ENCODE measurements at regions not wholly inside any gene's neighbourhood (a gene's known extent, or its start where the extent isn't known, plus 50 kb on each side); places are given as distances from the start of the nearest gene placed in this dataset.

DNA sequence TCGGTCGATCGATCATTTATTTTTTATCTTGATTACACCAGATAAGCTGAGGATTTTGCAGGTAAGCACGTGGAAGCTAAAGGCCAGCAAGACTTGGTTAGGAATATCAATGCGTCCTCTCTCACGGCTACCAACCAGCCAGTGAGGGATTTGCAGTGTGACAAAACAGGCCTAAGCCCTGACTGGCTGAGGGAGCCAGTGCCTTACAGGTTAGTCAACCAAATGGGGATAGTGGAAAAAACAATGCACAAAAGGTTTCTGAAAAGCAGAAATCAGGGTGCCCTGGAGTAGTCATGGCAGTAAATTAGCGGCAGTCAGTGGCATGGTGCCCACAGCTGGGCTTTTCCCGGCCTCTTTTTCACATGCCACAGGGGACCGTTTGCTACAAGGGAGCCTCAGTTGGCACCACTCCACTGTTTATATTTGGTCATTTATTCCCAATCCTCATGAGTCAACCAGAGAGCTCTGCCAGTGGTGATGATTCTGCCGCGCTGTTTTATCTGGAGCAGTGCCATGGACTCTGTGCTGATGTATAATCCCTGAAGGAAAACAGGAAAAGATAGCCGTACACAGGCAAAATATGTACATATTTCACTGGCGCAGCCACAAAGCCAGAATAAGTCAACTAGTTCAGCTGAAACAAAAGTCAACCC lies 167.6 kb downstream of the RHOU start:
- H3K4me3 Mint-ChIP-seq, result no peak overlapping the region
- no peaks in the 10 kb centered on the region for H3K9me3 Mint-ChIP-seq
- DNase-seq (no peak), ATAC-seq (replicated peaks) (no peak)
- no peaks in the 10 kb centered on the region for H3K4me1 Mint-ChIP-seq (ENCODE audit: low read depth in 2 of 2)
- H3K27ac Mint-ChIP-seq, result no peak overlapping the region
- peaks cover 0 to 11% of the 10 kb centered on the region in 2 donors for H3K27me3 Mint-ChIP-seq
- H3K36me3 Mint-ChIP-seq (ENCODE audit: insufficient read depth), result no peaks in the 10 kb centered on the region

DNA sequence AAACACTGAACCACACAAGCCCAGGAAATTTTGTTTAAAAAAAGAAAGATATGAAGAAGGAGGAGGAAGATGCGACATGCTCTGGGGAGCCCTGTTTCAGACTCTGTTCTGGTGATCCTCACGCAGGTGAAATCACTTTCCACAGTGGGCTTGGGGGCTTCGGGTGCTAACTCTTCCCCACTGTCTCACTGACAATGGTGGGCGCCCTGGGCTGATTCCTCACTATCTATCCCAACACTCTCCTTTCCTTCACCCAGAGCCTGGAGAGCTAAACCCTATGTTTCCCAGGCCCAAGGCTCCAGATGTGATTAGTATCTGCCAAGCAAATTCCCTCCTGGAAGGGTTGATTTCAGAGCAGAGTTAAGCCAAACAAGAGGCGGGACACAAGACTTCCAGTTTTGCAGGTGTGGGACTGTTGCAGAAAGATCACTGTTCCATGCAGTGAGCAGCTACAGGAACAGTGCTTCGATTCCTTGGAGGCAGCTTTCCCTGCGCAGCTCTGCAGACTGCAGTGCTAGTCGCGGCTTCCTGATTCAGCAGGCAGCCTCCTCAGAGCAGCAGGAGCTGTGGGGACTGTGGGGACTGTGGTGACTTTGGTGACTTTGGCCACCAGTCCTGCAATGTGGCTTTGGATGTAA lies 168.3 kb downstream of the RHOU start:
- ATAC-seq (replicated peaks), result no peak
- DNase-seq, result no peak

DNA sequence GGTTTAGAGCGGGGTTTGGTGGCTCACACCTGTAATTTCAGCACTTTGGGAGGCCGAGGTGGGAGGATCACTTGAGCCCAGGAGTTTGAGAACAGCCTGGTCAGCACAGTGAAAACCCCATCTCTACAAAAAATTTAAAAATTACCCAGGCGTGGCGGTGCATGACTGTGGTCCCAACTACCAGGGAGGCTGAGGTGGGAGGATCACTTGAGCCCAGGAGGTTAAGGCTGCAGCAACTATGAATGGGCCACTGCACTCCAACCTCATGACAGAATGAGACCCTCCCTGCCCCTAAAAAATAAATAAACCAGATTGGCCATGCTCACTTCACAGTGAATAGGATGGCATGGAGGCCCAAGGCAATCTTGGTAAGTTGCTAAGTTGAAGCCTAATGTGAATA lies 168.9 kb downstream of the RHOU start:
- ATAC-seq (replicated peaks), result no peak
- H3K4me3 Mint-ChIP-seq, result no peak overlapping the region
- H3K27ac Mint-ChIP-seq, result no peak overlapping the region
- H3K36me3 Mint-ChIP-seq (ENCODE audit: insufficient read depth), result no peaks in the 10 kb centered on the region
- no peaks in the 10 kb centered on the region for H3K4me1 Mint-ChIP-seq (ENCODE audit: low read depth in 2 of 2)
- H3K27me3 Mint-ChIP-seq, result peaks cover 0 to 9% of the 10 kb centered on the region in 2 donors
- no peaks in the 10 kb centered on the region for H3K9me3 Mint-ChIP-seq
- DNase-seq, result no peak

More for the DNA sequence above, 168.3 kb downstream of the RHOU start:
- Mint-ChIP-seq H3K27ac (no peak overlapping the region), H3K36me3 (ENCODE audit: insufficient read depth) (no peaks in the 10 kb centered on the region), H3K4me3 (no peak overlapping the region), H3K4me1 (ENCODE audit: low read depth in 2 of 2) (no peaks in the 10 kb centered on the region), H3K9me3 (no peaks in the 10 kb centered on the region), H3K27me3 (peaks cover 0 to 9% of the 10 kb centered on the region in 2 donors)

DNA sequence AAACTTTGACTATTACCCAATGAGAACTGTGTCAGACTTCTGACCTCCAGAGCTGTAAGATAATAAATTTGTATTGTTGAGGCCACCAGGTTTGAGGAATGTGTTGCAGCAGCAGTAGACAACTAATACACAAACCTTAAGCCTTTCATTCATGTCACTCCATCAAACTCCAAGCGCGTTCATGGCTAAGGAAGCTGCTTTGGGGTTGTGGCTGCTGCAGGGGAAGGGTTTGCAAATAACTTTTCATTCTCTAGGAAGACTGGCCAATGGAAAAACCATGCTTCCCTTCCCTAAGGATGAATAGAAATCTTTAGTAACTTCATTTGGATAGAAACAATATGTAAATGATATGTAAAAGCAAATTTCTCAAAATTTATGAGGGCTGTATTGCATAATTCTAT lies 170.4 kb downstream of the RHOU start:
- Mint-ChIP-seq H3K4me1 (ENCODE audit: low read depth in 2 of 2) (no peaks in the 10 kb centered on the region), H3K4me3 (no peak overlapping the region), H3K27ac (no peak overlapping the region), H3K36me3 (ENCODE audit: insufficient read depth) (no peaks in the 10 kb centered on the region), H3K27me3 (no peaks in the 10 kb centered on the region), H3K9me3 (no peaks in the 10 kb centered on the region)
- DNase-seq (no peak), ATAC-seq (replicated peaks) (no peak)

GRCh38 chr1:228906223-228906860 lies 171.1 kb downstream of the RHOU start:
- no peak overlapping the region for H3K4me3 Mint-ChIP-seq
- H3K27me3 Mint-ChIP-seq, result no peaks in the 10 kb centered on the region
- H3K9me3 Mint-ChIP-seq, result no peaks in the 10 kb centered on the region
- DNase-seq (no peak), ATAC-seq (replicated peaks) (no peak)
- H3K36me3 Mint-ChIP-seq (ENCODE audit: insufficient read depth), result no peaks in the 10 kb centered on the region
- H3K27ac Mint-ChIP-seq, result no peak overlapping the region
- no peaks in the 10 kb centered on the region for H3K4me1 Mint-ChIP-seq (ENCODE audit: low read depth in 2 of 2)

DNA sequence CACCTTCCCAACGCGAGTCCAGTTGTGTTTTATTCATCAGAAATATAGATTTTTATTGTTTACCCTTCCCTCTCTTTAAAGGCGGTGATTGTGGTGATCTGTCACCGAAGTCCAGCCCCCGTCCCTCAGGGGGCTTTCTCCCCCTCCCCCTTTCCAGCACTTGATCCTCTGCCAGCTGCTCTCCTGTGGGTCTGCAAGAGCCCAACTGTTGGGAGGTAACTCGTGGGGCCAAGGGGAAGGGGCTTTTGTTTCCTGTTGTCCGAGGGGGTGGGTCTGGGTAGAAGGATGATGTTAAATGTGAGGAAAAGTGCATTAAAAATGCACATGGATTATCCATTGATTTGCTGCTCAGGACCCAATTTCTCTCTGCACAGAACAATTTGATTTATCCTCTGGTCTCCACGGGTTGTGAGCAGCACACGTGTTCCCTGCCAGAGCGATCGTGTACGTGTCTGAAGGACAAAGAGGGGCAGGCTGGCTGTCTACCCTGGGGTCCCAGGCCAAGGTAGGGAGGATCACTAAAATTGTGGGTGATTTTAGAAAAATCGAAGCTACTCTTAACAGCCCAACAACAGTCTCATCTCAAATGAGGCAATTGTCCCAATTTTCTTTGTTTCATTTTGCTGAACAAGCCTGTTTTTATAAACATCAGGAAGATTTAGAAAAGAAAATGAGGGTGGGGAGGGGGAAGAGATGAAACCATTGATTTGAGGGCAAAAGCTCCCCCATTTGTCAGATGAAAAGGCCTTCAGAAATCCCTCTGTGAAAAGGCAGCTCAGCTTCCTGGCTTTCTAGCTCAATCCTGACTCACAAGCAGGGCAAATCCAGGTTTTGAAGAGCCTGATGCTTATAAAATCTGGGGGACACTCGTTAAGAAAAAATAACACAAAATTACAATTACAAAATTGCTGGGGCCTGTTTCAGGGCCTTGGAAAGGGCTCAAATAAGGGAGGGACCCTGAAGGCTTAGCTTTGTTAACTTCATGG lies 176.2 kb downstream of the RHOU start:
- H3K36me3 Mint-ChIP-seq (ENCODE audit: insufficient read depth), result no peaks in the 10 kb centered on the region
- no peaks in the 10 kb centered on the region for H3K9me3 Mint-ChIP-seq
- ATAC-seq (replicated peaks), result no peak
- no peak overlapping the region for H3K27ac Mint-ChIP-seq
- H3K4me3 Mint-ChIP-seq, result no peak overlapping the region
- DNase-seq, result no peak
- H3K4me1 Mint-ChIP-seq (ENCODE audit: low read depth in 2 of 2), result no peaks in the 10 kb centered on the region
- H3K27me3 Mint-ChIP-seq, result no peaks in the 10 kb centered on the region

- Mint-ChIP-seq H3K4me1 (ENCODE audit: low read depth in 2 of 2) (no peaks in the 10 kb centered on the region), H3K36me3 (ENCODE audit: insufficient read depth) (no peaks in the 10 kb centered on the region), H3K27me3 (no peaks in the 10 kb centered on the region), H3K9me3 (no peaks in the 10 kb centered on the region), H3K27ac (no peak overlapping the region), H3K4me3 (no peak overlapping the region)
- DNase-seq, result no peak
- ATAC-seq (replicated peaks), result no peak
Observed at GRCh38 chr1:228913626-228914414, 178.5 kb downstream of the RHOU start.

GRCh38 chr1:228914700-228915099 lies 179.4 kb downstream of the RHOU start:
- H3K4me3 Mint-ChIP-seq, result no peak overlapping the region
- H3K36me3 Mint-ChIP-seq (ENCODE audit: insufficient read depth), result no peaks in the 10 kb centered on the region
- no peaks in the 10 kb centered on the region for H3K9me3 Mint-ChIP-seq
- ATAC-seq (replicated peaks) (no peak), DNase-seq (no peak)
- H3K27ac Mint-ChIP-seq, result no peak overlapping the region
- H3K4me1 Mint-ChIP-seq (ENCODE audit: low read depth in 2 of 2), result no peaks in the 10 kb centered on the region
- H3K27me3 Mint-ChIP-seq, result no peaks in the 10 kb centered on the region

GRCh38 chr1:228917342-228917741 lies 182.1 kb downstream of the RHOU start:
- ATAC-seq (replicated peaks) (no peak), DNase-seq (no peak)
- no peaks in the 10 kb centered on the region for H3K9me3 Mint-ChIP-seq
- no peak overlapping the region for H3K4me3 Mint-ChIP-seq
- H3K4me1 Mint-ChIP-seq (ENCODE audit: low read depth in 2 of 2), result peaks cover 4 to 15% of the 10 kb centered on the region in 2 donors
- no peaks in the 10 kb centered on the region for H3K27me3 Mint-ChIP-seq
- H3K36me3 Mint-ChIP-seq (ENCODE audit: insufficient read depth), result no peaks in the 10 kb centered on the region
- no peak overlapping the region for H3K27ac Mint-ChIP-seq

DNA sequence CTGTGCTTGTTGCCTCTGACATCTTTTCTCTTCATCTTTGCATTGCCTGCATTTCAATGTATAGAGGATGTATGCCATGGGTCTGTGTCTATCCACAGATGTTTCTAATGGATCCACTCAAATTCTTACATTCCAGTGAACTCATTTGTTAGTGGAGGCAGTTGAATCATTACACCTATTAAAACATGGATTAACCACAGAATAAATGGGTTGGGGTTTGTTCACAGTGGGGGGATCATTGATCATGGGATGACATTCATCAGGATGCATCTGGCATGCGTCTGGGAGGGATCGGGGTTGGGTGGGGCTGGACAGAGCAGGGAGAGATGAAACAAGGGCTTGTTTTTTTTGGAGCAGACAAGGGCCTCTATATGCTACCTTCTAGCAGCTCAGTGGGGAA lies 182.5 kb downstream of the RHOU start:
- Mint-ChIP-seq H3K9me3 (no peaks in the 10 kb centered on the region), H3K27me3 (no peaks in the 10 kb centered on the region), H3K27ac (no peak overlapping the region), H3K4me3 (no peak overlapping the region), H3K4me1 (ENCODE audit: low read depth in 2 of 2) (peaks cover 4 to 15% of the 10 kb centered on the region in 2 donors), H3K36me3 (ENCODE audit: insufficient read depth) (no peaks in the 10 kb centered on the region)
- ATAC-seq (replicated peaks) (no peak), DNase-seq (no peak)

- no peak for ATAC-seq (replicated peaks)
- peak overlapping the region in 1 of 2 donors; percentile 0 for H3K27ac Mint-ChIP-seq
- no peaks in the 10 kb centered on the region for H3K27me3 Mint-ChIP-seq
- no peaks in the 10 kb centered on the region for H3K9me3 Mint-ChIP-seq
- no peak for DNase-seq
- no peaks in the 10 kb centered on the region for H3K36me3 Mint-ChIP-seq (ENCODE audit: insufficient read depth)
- no peak overlapping the region for H3K4me3 Mint-ChIP-seq
- H3K4me1 Mint-ChIP-seq (ENCODE audit: low read depth in 2 of 2), result peaks cover 4 to 15% of the 10 kb centered on the region in 2 donors
Observed at GRCh38 chr1:228918335-228918734, 183.1 kb downstream of the RHOU start.

- Mint-ChIP-seq H3K9me3 (no peaks in the 10 kb centered on the region), H3K36me3 (ENCODE audit: insufficient read depth) (no peaks in the 10 kb centered on the region), H3K4me3 (no peak overlapping the region), H3K4me1 (ENCODE audit: low read depth in 2 of 2) (peaks cover 4 to 15% of the 10 kb centered on the region in 2 donors), H3K27ac (no peak overlapping the region), H3K27me3 (no peaks in the 10 kb centered on the region)
- ATAC-seq (replicated peaks) (peak; percentile 36), DNase-seq (no peak)
Observed at GRCh38 chr1:228919914-228920313, 184.6 kb downstream of the RHOU start.

DNA sequence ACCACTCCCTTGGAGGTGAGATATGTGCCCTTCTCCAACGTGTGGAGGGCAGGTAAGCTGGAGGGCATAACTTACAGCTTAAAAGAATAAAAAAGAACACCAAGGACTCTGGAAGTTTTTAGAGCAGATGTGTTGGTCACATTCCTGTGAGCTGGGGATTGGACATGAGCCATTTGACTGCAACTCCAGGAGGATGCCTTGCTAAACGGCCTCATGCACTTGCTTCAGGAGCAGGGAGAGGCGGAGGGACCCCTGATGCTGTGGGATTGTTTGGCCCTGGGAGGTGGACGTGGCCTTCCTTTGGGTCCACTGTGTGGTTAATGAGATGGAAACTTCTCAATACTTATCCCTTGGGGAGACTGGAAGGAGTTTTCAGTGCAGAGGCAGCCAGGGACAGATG lies 185.6 kb downstream of the RHOU start:
- DNase-seq (no peak), ATAC-seq (replicated peaks) (no peak)
- Mint-ChIP-seq H3K36me3 (ENCODE audit: insufficient read depth) (no peaks in the 10 kb centered on the region), H3K9me3 (no peaks in the 10 kb centered on the region), H3K4me3 (no peak overlapping the region), H3K27me3 (no peaks in the 10 kb centered on the region), H3K27ac (no peak overlapping the region), H3K4me1 (ENCODE audit: low read depth in 2 of 2) (peaks cover 4 to 15% of the 10 kb centered on the region in 2 donors)

Measured in effector memory CD8-positive, alpha-beta T cell (primary cell).